B cell (primary cell): ENCODE measurements at regions not wholly inside any gene's neighbourhood (a gene's known extent, or its start where the extent isn't known, plus 50 kb on each side); places are given as distances from the start of the nearest gene placed in this dataset.

Experiments
- ATAC-seq: fragments of 200-7000 bp; cut with Tn5 transposase; one replicate; pipeline ENCODE4 v1.10.0; 2021; ENCODE audit warnings: low read depth, mild to moderate bottlenecking, moderate number of reproducible peaks, moderate library complexity
- CTCF ChIA-PET: fragments of 350-600 bp; sonication (Branson Sonifier 250); formaldehyde crosslinking; loops from one replicate; lab custom pipeline; 2021; ENCODE audit warnings: antibody characterized with exemption, inconsistent platforms; lab: Charles Lee
- POLR2A ChIA-PET: fragments of 350-600 bp; sonication (Branson Sonifier 250); formaldehyde crosslinking; loops from one replicate; lab custom pipeline; 2021; ENCODE audit warnings: antibody characterized with exemption; lab: Charles Lee
- DNase-seq: peaks from one replicate; pipeline ENCODE4 v3.0.0; 2013
- H2AFZ ChIP-seq: 2 replicates; pipeline ENCODE4 v1.6.1; 2012; ENCODE audit warnings: mild to moderate bottlenecking, low read depth, low read length; ENCODE audit not compliant: insufficient read depth, poor library complexity, severe bottlenecking
- H3K27ac ChIP-seq, 2 donors: 1 replicate in 1 of 2; 2 replicates in 1 of 2; pipeline ENCODE4 v1.5.1; 2012 to 2013; ENCODE audit warnings: low read length in 2 of 2, mild to moderate bottlenecking in 2 of 2, moderate library complexity in 1 of 2
- H3K27me3 ChIP-seq, 4 experiments: fragments of 200-600 bp in 1 of 4; sonication (generic) in 1 of 4; replicated peaks in 1 of 4; 1 replicate in 2 of 4; 2 replicates in 2 of 4; pipeline versions ENCODE4 v1.6.1 to v1.7.0; 2013 to 2016; ENCODE audit warnings: low read length in 3 of 4, mild to moderate bottlenecking in 2 of 4, mixed read lengths in 1 of 4, moderate library complexity in 1 of 4; ENCODE audit not compliant: insufficient read depth in 4 of 4, control insufficient read depth in 3 of 4; ENCODE audit errors: control extremely low read depth in 1 of 4
- H3K36me3 ChIP-seq, 2 experiments: replicated peaks in 1 of 2; 1 replicate in 1 of 2; 2 replicates in 1 of 2; pipeline versions ENCODE4 v1.6.1 to v1.7.1; 2013; ENCODE audit warnings: low read length in 1 of 2; ENCODE audit not compliant: insufficient read depth in 2 of 2, control insufficient read depth in 1 of 2; ENCODE audit errors: control extremely low read depth in 1 of 2, extremely low read depth in 1 of 2
- H3K4me1 ChIP-seq, 2 donors: fragments of 200-600 bp in 1 of 2; sonication (generic) in 1 of 2; 1 replicate in 1 of 2; 2 replicates in 1 of 2; pipeline versions ENCODE4 v1.5.1 to v1.6.1; 2013 to 2017; ENCODE audit warnings: low read length in 2 of 2; ENCODE audit not compliant: control insufficient read depth in 2 of 2, insufficient read depth in 2 of 2
- H3K4me2 ChIP-seq: replicated peaks from 2 replicates; pipeline ENCODE3; 2012; ENCODE audit warnings: mild to moderate bottlenecking, low read depth, low read length; ENCODE audit not compliant: poor library complexity, severe bottlenecking
- H3K4me3 ChIP-seq, 5 experiments: fragments of 200-600 bp in 1 of 5; sonication (generic) in 1 of 5; 1 replicate in 3 of 5; 2 replicates in 2 of 5; pipeline versions ENCODE4 v1.5.1 to v1.7.0; 2011 to 2016; ENCODE audit warnings: low read length in 4 of 5, mild to moderate bottlenecking in 4 of 5, low read depth in 2 of 5, control low read depth in 1 of 5, moderate library complexity in 1 of 5; ENCODE audit not compliant: insufficient read depth in 1 of 5; ENCODE audit errors: control extremely low read depth in 1 of 5, extremely low read depth in 1 of 5
- H3K79me2 ChIP-seq: fragments of 200-600 bp; sonication (generic); one replicate; pipeline ENCODE4 v1.6.0; 2016; ENCODE audit warnings: low read length; ENCODE audit not compliant: control insufficient read depth, insufficient read depth
- H3K9ac ChIP-seq: fragments of 200-600 bp; sonication (generic); 2 replicates; pipeline ENCODE4 v1.6.1; 2017; ENCODE audit warnings: mild to moderate bottlenecking, low read length, moderate library complexity
- H3K9me3 ChIP-seq, 3 donors: one replicate each; pipeline versions ENCODE4 v1.6.1 to v1.7.1; 2013; ENCODE audit warnings: low read length in 2 of 3; ENCODE audit not compliant: control insufficient read depth in 2 of 3, insufficient read depth in 1 of 3; ENCODE audit errors: control extremely low read depth in 1 of 3
- H4K20me1 ChIP-seq: 2 replicates; pipeline ENCODE4 v1.6.0; 2012; ENCODE audit warnings: mild to moderate bottlenecking, low read length; ENCODE audit not compliant: insufficient read depth, control insufficient read depth, poor library complexity, severe bottlenecking
- H3K27ac Mint-ChIP-seq: one replicate; pipeline ENCODE4 v1.8.0; 2021; ENCODE audit warnings: mixed read lengths
- H3K27me3 Mint-ChIP-seq: one replicate; pipeline ENCODE4 v1.8.0; 2021; ENCODE audit warnings: mixed read lengths
- H3K4me1 Mint-ChIP-seq: one replicate; pipeline ENCODE4 v1.8.0; 2021; ENCODE audit warnings: mixed read lengths
- H3K4me3 Mint-ChIP-seq: one replicate; pipeline ENCODE4 v1.8.0; 2021; ENCODE audit warnings: mixed read lengths
- H3K9me3 Mint-ChIP-seq: one replicate; pipeline ENCODE4 v1.8.0; 2022; ENCODE audit warnings: mixed read lengths; ENCODE audit not compliant: insufficient read depth
- EZH2 ChIP-seq: IDR thresholded peaks from 2 replicates; pipeline ENCODE4 v1.6.1; 2012; ENCODE audit warnings: borderline replicate concordance, low read depth, mild to moderate bottlenecking, moderate library complexity, low read length; ENCODE audit not compliant: insufficient read depth, poor library complexity, severe bottlenecking
- WGBS: methylation state at CpG from one replicate; pipeline ENCODE4 v1.1.5; 2013; ENCODE audit warnings: missing lambda C conversion rate; ENCODE audit not compliant: insufficient coverage; 5-methylcytosine and 5-hydroxymethylcytosine counted together
- intact Hi-C: fragments of 100-400 bp; cut with micrococcal nuclease; formaldehyde crosslinking; loops from one replicate; pipeline ENCODE4 v1.10.0; 2022
- TF ChIP-seq, protein P1 (sequence below): fragments of 200-600 bp; IDR thresholded peaks from one replicate; pipeline ENCODE4 v1.8.0; 2022; ENCODE audit warnings: antibody characterized with exemption, mild to moderate bottlenecking

DNA sequence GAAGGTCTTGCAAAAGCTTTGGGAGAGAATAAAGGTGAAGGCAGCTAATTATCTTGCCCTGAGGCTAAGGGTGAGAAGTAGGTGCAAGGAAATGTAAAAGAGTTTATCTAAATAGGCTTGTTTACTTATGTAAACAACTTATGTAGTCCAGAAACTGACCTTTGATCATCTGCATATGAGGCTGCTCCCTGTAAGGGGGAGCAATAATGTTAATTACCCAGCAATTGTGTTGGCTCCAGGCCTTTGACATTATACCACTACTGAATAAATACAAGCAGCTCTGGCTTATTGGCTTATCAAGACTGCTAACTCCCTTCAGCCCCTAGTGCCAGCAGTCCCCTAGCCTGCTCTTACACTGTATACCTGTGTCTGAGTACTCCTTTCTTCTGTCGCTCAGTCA lies 303.7 kb upstream of the GNPDA2 start:
- Mint-ChIP-seq H3K4me1 (no peaks in the 10 kb centered on the region), H3K9me3 (peaks cover 6% of the 10 kb centered on the region), H3K27me3 (no peaks in the 10 kb centered on the region), H3K4me3 (no peak overlapping the region), H3K27ac (no peak overlapping the region)
- Histone ChIP-seq H3K36me3 (no peaks in the 10 kb centered on the region), H3K9me3 (no peaks in the 10 kb centered on the region), H2AFZ (no peak overlapping the region), H3K27me3 (no peaks in the 10 kb centered on the region), H4K20me1 (no peaks in the 10 kb centered on the region), H3K4me3 (no peak overlapping the region), H3K9ac (no peak overlapping the region), H3K27ac (no peak overlapping the region), H3K79me2 (no peaks in the 10 kb centered on the region), H3K4me2 (no peak overlapping the region), H3K4me1 (no peaks in the 10 kb centered on the region)
- no peak for DNase-seq
- no peak for TF ChIP-seq EZH2
- TF ChIP-seq, protein P1, sequence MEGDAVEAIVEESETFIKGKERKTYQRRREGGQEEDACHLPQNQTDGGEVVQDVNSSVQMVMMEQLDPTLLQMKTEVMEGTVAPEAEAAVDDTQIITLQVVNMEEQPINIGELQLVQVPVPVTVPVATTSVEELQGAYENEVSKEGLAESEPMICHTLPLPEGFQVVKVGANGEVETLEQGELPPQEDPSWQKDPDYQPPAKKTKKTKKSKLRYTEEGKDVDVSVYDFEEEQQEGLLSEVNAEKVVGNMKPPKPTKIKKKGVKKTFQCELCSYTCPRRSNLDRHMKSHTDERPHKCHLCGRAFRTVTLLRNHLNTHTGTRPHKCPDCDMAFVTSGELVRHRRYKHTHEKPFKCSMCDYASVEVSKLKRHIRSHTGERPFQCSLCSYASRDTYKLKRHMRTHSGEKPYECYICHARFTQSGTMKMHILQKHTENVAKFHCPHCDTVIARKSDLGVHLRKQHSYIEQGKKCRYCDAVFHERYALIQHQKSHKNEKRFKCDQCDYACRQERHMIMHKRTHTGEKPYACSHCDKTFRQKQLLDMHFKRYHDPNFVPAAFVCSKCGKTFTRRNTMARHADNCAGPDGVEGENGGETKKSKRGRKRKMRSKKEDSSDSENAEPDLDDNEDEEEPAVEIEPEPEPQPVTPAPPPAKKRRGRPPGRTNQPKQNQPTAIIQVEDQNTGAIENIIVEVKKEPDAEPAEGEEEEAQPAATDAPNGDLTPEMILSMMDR = no peak
- WGBS = 100% methylated on average over 1 of the region's 1 CpG
- ChIA-PET POLR2A (no interaction called here), CTCF (no interaction called here)
- no peak for ATAC-seq
- intact Hi-C loops = no loop called here

DNA sequence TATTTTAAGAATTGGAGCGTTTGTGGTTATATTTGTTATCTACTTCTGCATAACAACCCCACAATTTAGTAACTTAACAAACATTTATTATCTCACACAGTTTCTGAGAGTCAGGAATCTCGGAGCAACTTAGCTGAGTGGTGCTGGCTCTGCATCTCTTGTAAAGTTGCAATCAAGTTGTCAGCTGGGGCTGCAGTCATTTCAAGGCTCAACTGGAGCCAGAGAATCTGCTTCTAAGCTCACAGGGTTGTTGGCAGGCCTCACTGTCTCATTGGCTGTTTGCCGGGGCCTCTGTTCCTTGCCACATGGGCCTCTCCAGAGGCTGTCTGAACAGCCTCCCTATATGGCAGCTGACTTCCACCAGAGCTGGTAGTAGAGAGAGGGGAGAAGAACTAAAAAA lies 281.2 kb upstream of the GNPDA2 start:
- ChIA-PET CTCF (no interaction called here), POLR2A (no interaction called here)
- intact Hi-C loops = no loop called here
- H3K79me2 ChIP-seq = no peaks in the 10 kb centered on the region
- Mint-ChIP-seq H3K9me3 (peaks cover 4% of the 10 kb centered on the region), H3K4me1 (no peaks in the 10 kb centered on the region), H3K27ac (no peak overlapping the region), H3K4me3 (no peak overlapping the region), H3K27me3 (no peaks in the 10 kb centered on the region)
- no peak overlapping the region for H3K4me3 ChIP-seq
- DNase-seq = no peak
- peaks cover 0 to 4% (median 0%) of the 10 kb centered on the region in 3 donors for H3K9me3 ChIP-seq
- H3K27me3 ChIP-seq = no peaks in the 10 kb centered on the region
- H3K36me3 ChIP-seq = no peaks in the 10 kb centered on the region
- ATAC-seq = no peak
- TF ChIP-seq, protein P1 = no peak
- TF ChIP-seq EZH2 = no peak
- H4K20me1 ChIP-seq = no peaks in the 10 kb centered on the region
- no peak overlapping the region for H3K4me2 ChIP-seq
- H3K4me1 ChIP-seq = no peaks in the 10 kb centered on the region
- WGBS = 89% methylated on average over 1 of the region's 3 CpGs
- H3K27ac ChIP-seq = no peak overlapping the region
- H3K9ac ChIP-seq = no peak overlapping the region
- H2AFZ ChIP-seq = no peak overlapping the region
